Gastrocnemius medialis (tissue), 4 donors: ENCODE measurements at regions not wholly inside any gene's neighbourhood (a gene's known extent, or its start where the extent isn't known, plus 50 kb on each side); places are given as distances from the start of the nearest gene placed in this dataset.
A peak's percentile ranks its signal among the peaks of the same experiment; 100 is the strongest.

Source experiments
- ATAC-seq, 2 donors: fragments of 150-250 bp; one replicate each; pipeline ENCODE4 v1.9.1; 2016
- DNase-seq, 2 donors: peaks; one replicate each; pipeline ENCODE4 v3.0.0-alpha.2; 2019
- H3K27ac ChIP-seq, 4 donors: fragments of 200-600 bp; sonication (generic); 1 replicate in 1 of 4; 2 replicates in 3 of 4; pipeline ENCODE4 v1.5.1; 2016 to 2018; ENCODE audit warnings: mild to moderate bottlenecking in 2 of 4, moderate library complexity in 1 of 4
- H3K27me3 ChIP-seq, 3 donors: fragments of 200-600 bp; sonication (generic) in 2 of 3; 1 replicate in 1 of 3; 2 replicates in 2 of 3; pipeline versions ENCODE4 v1.5.1 to v1.6.0; 2016 to 2019; ENCODE audit warnings: mild to moderate bottlenecking in 1 of 3, moderate library complexity in 1 of 3
- H3K36me3 ChIP-seq, 2 donors: fragments of 200-600 bp; sonication (generic) in 1 of 2; one replicate each; pipeline ENCODE4 v1.5.1; 2017 to 2018
- H3K4me1 ChIP-seq, 2 donors: fragments of 200-600 bp; sonication (generic) in 1 of 2; one replicate each; pipeline ENCODE4 v1.5.1; 2016 to 2017; ENCODE audit warnings: mild to moderate bottlenecking in 2 of 2
- H3K4me3 ChIP-seq, 4 donors: fragments of 200-600 bp; sonication (generic) in 3 of 4; 1 replicate in 1 of 4; 2 replicates in 3 of 4; pipeline ENCODE4 v1.5.1; 2016 to 2019; ENCODE audit warnings: mild to moderate bottlenecking in 2 of 4
- H3K9me3 ChIP-seq, 3 donors: fragments of 200-600 bp; sonication (generic) in 2 of 3; 1 replicate in 1 of 3; 2 replicates in 2 of 3; pipeline ENCODE4 v1.5.1; 2016 to 2019
- CTCF ChIP-seq, 5 experiments: fragments of 450-650 bp in 3 of 5; fragments of 200-600 bp in 2 of 5; sonication (generic) in 2 of 5; IDR thresholded peaks in 4 of 5; conservative IDR thresholded peaks in 1 of 5; 1 replicate in 4 of 5; 2 replicates in 1 of 5; pipeline ENCODE4 v1.5.1; 2016 to 2019; ENCODE audit warnings: antibody characterized with exemption in 5 of 5, mild to moderate bottlenecking in 3 of 5, moderate library complexity in 3 of 5
- POLR2A ChIP-seq, 2 donors: fragments of 450-650 bp; IDR thresholded peaks; one replicate each; pipeline ENCODE4 v1.6.1; 2017; ENCODE audit warnings: antibody characterized with exemption in 2 of 2, mild to moderate bottlenecking in 2 of 2, moderate library complexity in 2 of 2
- in situ Hi-C, 4 donors: fragments of 200-750 bp; cut with MboI; loops; one replicate each; pipeline versions ENCODE4 v1.15.0 to v1.8.0; 2017; ENCODE audit warnings: low sequenced_read_pairs in 4 of 4
- intact Hi-C: fragments of 100-400 bp; cut with DNase I; formaldehyde crosslinking; loops from one replicate; pipeline ENCODE4 v1.15.1; 2023; ENCODE audit warnings: low total_unique reads

GRCh38 chr2:19576411-19576810, 218.0 kb upstream of the OSR1 start:
- in situ Hi-C loops: no loop called here

DNA sequence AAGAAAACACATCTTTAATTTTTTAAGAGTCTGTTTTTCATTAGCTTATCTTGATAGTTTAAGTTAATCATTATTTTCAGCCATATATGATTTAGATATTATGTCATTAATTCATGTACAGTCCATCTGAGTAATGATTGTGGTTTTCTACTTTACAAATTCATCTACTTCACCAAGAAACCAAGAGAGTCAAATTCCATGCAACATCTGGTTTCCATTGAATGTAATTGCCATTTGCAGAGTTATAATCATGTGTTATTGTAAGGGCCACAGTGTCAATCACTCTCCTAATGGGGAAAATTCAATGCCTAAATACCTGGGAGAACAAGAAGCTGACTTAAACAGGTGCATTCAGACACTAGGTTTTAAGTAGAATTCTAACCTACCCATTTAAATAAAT, 217.2 kb upstream of the OSR1 start:
- no peaks in the 10 kb centered on the region for H3K27me3 ChIP-seq
- no peak for TF ChIP-seq POLR2A (IDR thresholded peaks at IDR 0.05)
- no peak for TF ChIP-seq CTCF (IDR thresholded peaks at IDR 0.05 in 4 of 5, conservative IDR thresholded peaks at IDR 0.05 in 1 of 5)
- DNase-seq (no peak), ATAC-seq (no peak)
- no peaks in the 10 kb centered on the region for H3K36me3 ChIP-seq
- in situ Hi-C loops: no loop called here
- peaks cover 11 to 12% of the 10 kb centered on the region in 2 donors for H3K4me1 ChIP-seq
- no peaks in the 10 kb centered on the region for H3K9me3 ChIP-seq
- intact Hi-C loops: no loop called here
- no peak overlapping the region for H3K27ac ChIP-seq
- no peak overlapping the region for H3K4me3 ChIP-seq

More at GRCh38 chr2:19576411-19576810, 218.0 kb upstream of the OSR1 start:
- H3K27me3 ChIP-seq: no peaks in the 10 kb centered on the region
- intact Hi-C loops: no loop called here
- no peaks in the 10 kb centered on the region for H3K36me3 ChIP-seq
- ATAC-seq (no peak), DNase-seq (no peak)
- TF ChIP-seq CTCF (IDR thresholded peaks at IDR 0.05 in 4 of 5, conservative IDR thresholded peaks at IDR 0.05 in 1 of 5) (no peak), POLR2A (IDR thresholded peaks at IDR 0.05) (no peak)
- H3K4me1 ChIP-seq: peaks cover 11 to 12% of the 10 kb centered on the region in 2 donors
- no peaks in the 10 kb centered on the region for H3K9me3 ChIP-seq
- no peak overlapping the region for H3K4me3 ChIP-seq
- no peak overlapping the region for H3K27ac ChIP-seq

- H3K4me1 ChIP-seq: peaks cover 11 to 12% of the 10 kb centered on the region in 2 donors
- H3K27me3 ChIP-seq: no peaks in the 10 kb centered on the region
- H3K4me3 ChIP-seq: no peak overlapping the region
- no peaks in the 10 kb centered on the region for H3K36me3 ChIP-seq
- H3K27ac ChIP-seq: no peak overlapping the region
- in situ Hi-C loops (no loop called here), intact Hi-C loops (no loop called here)
- no peaks in the 10 kb centered on the region for H3K9me3 ChIP-seq
- TF ChIP-seq POLR2A (IDR thresholded peaks at IDR 0.05) (no peak), CTCF (IDR thresholded peaks at IDR 0.05 in 4 of 5, conservative IDR thresholded peaks at IDR 0.05 in 1 of 5) (no peak)
- ATAC-seq (peak; percentile 39 to 52), DNase-seq (peak in 1 of 2 donors; percentile 37)
Measured at GRCh38 chr2:19574778-19575260, 216.4 kb upstream of the OSR1 start.

DNA sequence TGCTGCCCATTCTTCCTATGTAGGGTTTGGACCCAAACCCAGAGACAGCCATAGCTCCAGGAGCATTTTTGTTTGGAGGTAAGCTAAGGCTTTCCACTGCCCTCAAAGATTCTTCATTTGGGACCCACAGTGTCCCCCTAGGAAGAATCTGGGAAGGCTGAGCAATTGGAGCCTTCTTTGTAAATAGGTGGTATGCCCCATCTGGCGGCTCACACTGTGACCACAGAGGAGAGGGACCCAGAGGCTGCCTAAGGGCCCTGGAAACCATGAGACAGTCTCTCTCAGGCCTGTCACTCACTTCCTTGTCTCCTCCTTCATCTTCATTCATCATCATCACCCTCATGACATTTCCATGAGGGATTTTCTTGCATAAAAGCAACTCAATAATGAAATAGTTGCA, 215.4 kb upstream of the OSR1 start:
- Histone ChIP-seq H3K27me3 (no peaks in the 10 kb centered on the region), H3K4me1 (peaks cover 11 to 12% of the 10 kb centered on the region in 2 donors), H3K27ac (no peak overlapping the region), H3K9me3 (no peaks in the 10 kb centered on the region), H3K36me3 (no peaks in the 10 kb centered on the region), H3K4me3 (no peak overlapping the region)
- DNase-seq (no peak), ATAC-seq (no peak)
- intact Hi-C loops (no loop called here), in situ Hi-C loops (no loop called here)
- no peak for TF ChIP-seq CTCF (IDR thresholded peaks at IDR 0.05 in 4 of 5, conservative IDR thresholded peaks at IDR 0.05 in 1 of 5)
- no peak for TF ChIP-seq POLR2A (IDR thresholded peaks at IDR 0.05)

DNA sequence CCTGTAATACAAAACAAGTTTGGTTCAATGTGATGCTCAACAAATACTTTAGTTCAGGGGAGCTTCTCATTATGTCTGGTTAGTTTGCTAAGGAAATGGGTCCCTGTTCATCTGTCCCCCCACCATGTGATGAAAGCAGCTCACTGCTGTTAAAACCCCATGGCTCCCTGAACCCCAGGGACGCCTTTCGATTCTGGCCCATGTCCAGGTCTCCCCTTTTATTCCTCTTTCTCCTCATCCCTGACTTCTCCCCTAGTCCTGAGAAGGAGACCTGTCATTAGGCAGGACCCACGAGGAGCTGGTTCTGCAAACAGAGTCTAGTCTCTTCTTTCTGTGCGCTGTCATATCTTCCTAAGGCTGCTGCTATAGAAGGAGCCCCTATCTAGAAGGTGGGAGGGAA, 213.3 kb upstream of the OSR1 start:
- no peaks in the 10 kb centered on the region for H3K27me3 ChIP-seq
- intact Hi-C loops (no loop called here), in situ Hi-C loops (no loop called here)
- H3K9me3 ChIP-seq: no peaks in the 10 kb centered on the region
- H3K4me3 ChIP-seq: no peak overlapping the region
- no peak for DNase-seq
- no peak overlapping the region for H3K27ac ChIP-seq
- ATAC-seq: no peak
- H3K4me1 ChIP-seq: peaks cover 11 to 12% of the 10 kb centered on the region in 2 donors
- no peaks in the 10 kb centered on the region for H3K36me3 ChIP-seq
- TF ChIP-seq CTCF (IDR thresholded peaks at IDR 0.05 in 4 of 5, conservative IDR thresholded peaks at IDR 0.05 in 1 of 5): no peak
- no peak for TF ChIP-seq POLR2A (IDR thresholded peaks at IDR 0.05)
